ENCODE measurements at regions not wholly inside any gene's neighbourhood (a gene's known extent, or its start where the extent isn't known, plus 50 kb on each side); places are given as distances from the start of the nearest gene placed in this dataset.

DNA sequence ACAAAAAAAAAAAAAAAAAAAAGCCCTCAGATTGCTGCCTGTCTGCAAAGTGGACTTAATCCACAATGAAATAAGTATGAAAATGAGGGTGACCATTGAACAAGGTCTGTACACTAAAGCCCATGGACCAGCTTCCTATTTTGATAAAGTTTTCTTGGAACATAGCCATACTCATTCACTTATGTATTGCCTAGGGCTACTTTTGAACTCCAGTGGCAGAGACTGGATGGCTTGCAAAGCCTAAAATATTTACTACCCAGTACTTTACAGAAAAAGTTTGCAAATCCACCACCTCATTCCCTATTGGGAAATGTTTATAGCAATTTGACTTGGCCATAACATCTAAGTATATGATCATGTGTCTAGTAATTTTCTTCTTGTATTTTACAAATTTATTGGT, 481.7 kb downstream of the NAF1 start:
- TF ChIP-seq POLR2A (IDR thresholded peaks at IDR 0.05), result no peak
- TF ChIP-seq, protein P1, sequence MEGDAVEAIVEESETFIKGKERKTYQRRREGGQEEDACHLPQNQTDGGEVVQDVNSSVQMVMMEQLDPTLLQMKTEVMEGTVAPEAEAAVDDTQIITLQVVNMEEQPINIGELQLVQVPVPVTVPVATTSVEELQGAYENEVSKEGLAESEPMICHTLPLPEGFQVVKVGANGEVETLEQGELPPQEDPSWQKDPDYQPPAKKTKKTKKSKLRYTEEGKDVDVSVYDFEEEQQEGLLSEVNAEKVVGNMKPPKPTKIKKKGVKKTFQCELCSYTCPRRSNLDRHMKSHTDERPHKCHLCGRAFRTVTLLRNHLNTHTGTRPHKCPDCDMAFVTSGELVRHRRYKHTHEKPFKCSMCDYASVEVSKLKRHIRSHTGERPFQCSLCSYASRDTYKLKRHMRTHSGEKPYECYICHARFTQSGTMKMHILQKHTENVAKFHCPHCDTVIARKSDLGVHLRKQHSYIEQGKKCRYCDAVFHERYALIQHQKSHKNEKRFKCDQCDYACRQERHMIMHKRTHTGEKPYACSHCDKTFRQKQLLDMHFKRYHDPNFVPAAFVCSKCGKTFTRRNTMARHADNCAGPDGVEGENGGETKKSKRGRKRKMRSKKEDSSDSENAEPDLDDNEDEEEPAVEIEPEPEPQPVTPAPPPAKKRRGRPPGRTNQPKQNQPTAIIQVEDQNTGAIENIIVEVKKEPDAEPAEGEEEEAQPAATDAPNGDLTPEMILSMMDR (IDR thresholded peaks at IDR 0.05), result no peak
- peaks cover 0 to 4% (median 0%) of the 10 kb centered on the region in 12 donors for H3K9me3 ChIP-seq
- intact Hi-C loops (cut with DNase I), result no loop called here
- no peaks in the 10 kb centered on the region for H3K36me3 ChIP-seq
- DNase-seq, result no peak
- H3K27me3 ChIP-seq, result no peaks in the 10 kb centered on the region
- no peak overlapping the region for H3K27ac ChIP-seq
- no peaks in the 10 kb centered on the region for H3K4me1 ChIP-seq
- no peak for ATAC-seq
- H3K4me3 ChIP-seq, result no peak overlapping the region

DNA sequence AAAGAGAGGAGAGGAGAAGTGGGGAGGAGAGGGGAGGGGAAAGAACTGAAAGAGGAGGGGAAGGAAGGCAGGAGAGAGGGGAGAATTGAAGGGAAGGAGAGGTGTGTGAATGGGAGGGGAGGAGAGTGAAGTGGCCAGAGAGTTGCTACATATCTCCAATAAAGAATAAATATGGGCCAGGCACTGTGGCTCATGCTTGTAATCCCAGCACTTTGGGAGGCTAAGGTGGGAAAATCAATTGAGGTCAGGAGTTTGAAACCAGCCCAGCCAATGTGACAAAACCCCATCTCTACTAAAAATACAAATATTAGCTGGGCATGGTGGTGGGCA, 482.4 kb downstream of the NAF1 start:
- Histone ChIP-seq H3K36me3 (no peaks in the 10 kb centered on the region), H3K4me3 (no peak overlapping the region), H3K4me1 (no peaks in the 10 kb centered on the region), H3K9me3 (peaks cover 0 to 9% (median 2%) of the 10 kb centered on the region in 12 donors), H3K27ac (no peak overlapping the region), H3K27me3 (no peaks in the 10 kb centered on the region)
- intact Hi-C loops (cut with DNase I), result no loop called here
- ATAC-seq (no peak), DNase-seq (no peak)
- TF ChIP-seq, protein P1 (IDR thresholded peaks at IDR 0.05), result no peak
- no peak for TF ChIP-seq POLR2A (IDR thresholded peaks at IDR 0.05)

DNA sequence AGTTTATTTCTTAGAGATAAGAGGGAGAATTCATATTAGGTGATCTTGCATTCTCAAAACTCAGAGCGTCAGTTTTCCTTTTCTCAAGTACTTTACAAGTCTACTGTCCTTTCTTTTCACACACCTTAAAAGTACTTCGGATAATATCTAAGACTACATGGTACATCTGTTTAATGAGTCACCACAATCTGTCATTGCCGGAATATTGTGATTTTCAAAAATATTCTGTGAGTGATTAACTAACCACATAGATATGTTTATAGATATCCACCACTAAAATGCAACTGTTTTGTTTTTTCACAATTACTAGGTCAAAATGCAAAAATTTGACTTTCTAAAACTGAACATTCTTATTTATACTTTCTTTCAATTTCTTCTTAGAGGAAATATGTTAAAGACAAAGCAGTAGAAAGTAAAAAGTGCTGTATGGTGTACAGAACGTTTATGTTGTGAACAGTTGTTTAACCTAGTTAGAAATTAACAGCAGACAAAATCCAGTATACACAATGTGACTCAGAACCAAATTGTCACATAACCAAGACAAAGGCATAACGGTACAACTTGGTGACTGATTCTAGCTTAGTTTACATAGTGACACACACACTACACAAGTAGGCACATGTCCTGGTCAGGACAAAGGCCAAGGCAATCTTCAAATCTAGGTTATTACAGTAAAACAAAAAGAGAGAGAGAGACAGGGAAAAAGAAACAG, 482.9 kb downstream of the NAF1 start:
- Histone ChIP-seq H3K27me3 (no peaks in the 10 kb centered on the region), H3K27ac (no peak overlapping the region), H3K4me1 (no peaks in the 10 kb centered on the region), H3K4me3 (no peak overlapping the region), H3K36me3 (no peaks in the 10 kb centered on the region), H3K9me3 (peaks cover 0 to 14% (median 7%) of the 10 kb centered on the region in 12 donors)
- intact Hi-C loops (cut with DNase I), result no loop called here
- ATAC-seq, result no peak
- TF ChIP-seq, protein P1 (IDR thresholded peaks at IDR 0.05), result no peak
- no peak for TF ChIP-seq POLR2A (IDR thresholded peaks at IDR 0.05)
- DNase-seq, result no peak
- WGBS, 4 donors, result 61 to 72% (median 64%) methylated on average over 5 of the region's 5 CpGs

DNA sequence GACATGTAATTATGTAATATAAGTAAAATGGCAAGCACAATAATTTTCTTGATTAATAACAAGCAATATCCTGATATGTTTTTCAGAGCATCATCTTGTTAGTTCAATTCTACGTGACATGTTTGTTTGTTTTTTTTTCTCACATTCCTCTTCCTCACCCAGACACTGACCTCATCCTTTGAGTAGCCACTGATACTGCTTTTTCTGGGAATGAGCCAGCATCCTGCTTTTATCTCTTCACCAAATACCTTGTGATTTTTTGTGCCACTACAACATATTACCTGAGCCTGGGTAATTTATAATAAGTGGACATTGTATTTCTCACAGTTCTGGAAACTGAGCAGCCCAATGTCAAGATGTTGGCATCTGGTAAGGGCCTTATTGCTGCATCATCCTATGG, 484.0 kb downstream of the NAF1 start:
- Histone ChIP-seq H3K36me3 (no peaks in the 10 kb centered on the region), H3K4me1 (no peaks in the 10 kb centered on the region), H3K4me3 (no peak overlapping the region), H3K27me3 (no peaks in the 10 kb centered on the region), H3K9me3 (peaks cover 0 to 21% (median 7%) of the 10 kb centered on the region in 12 donors), H3K27ac (no peak overlapping the region)
- TF ChIP-seq POLR2A (IDR thresholded peaks at IDR 0.05), result no peak
- TF ChIP-seq, protein P1 (IDR thresholded peaks at IDR 0.05), result no peak
- 14 to 41% (median 19%) methylated on average over 1 of the region's 1 CpG for WGBS, 4 donors
- DNase-seq (no peak), ATAC-seq (no peak)
- intact Hi-C loops (cut with DNase I), result no loop called here
